ENCODE measurements at regions not wholly inside any gene's neighbourhood (a gene's known extent, or its start where the extent isn't known, plus 50 kb on each side); places are given as distances from the start of the nearest gene placed in this dataset.

DNA sequence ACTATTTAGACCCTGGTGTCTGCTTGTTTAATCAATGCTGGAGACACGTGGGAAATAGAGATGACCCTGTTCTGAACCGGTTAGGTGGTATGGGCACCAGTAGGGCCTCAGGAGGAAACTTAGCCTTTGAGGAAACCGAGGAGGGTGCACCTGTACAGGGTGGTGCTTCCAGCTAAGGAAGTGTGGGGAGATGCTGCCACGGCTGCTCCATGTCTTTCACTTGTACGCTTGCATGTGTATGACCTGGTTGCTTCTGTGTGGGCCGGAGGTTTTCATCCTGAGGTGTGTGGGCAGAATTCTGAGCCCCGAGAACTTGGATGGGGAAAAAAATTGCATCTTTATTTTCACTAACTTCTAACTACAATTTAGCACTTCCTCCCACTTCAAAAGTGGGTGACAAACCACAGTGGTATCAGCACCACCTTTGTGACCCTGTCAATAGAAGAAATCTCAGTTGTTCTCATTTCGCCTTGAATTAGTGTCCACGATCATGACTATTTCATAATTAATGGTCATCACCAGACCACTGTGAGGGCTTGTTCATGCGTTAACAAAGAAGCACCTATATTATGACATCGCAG, 99.8 kb upstream of the SPATA31C2 start:
- TF ChIP-seq POLR2A (IDR thresholded peaks at IDR 0.05; ENCODE audit: low read depth) (no peak), EP300 (IDR thresholded peaks at IDR 0.05) (no peak)
